ENCODE measurements at regions not wholly inside any gene's neighbourhood (a gene's known extent, or its start where the extent isn't known, plus 50 kb on each side); places are given as distances from the start of the nearest gene placed in this dataset.

- 91% methylated on average over 1 of the region's 1 CpG for whole genome bisulfite sequencing
- no peak for DNase-seq (ENCODE audit: low spot score)
- H3K4me1 ChIP-seq (replicated peaks), result no peaks in the 10 kb centered on the region
- intact Hi-C loops (cut with DNase I), result no loop called here
- H3K36me3 ChIP-seq, result no peaks in the 10 kb centered on the region
- H3K27me3 ChIP-seq (replicated peaks; ENCODE audit: insufficient read depth), result no peaks in the 10 kb centered on the region
- no peak overlapping the region for H3K4me3 ChIP-seq
- no peaks in the 10 kb centered on the region for H3K9me3 ChIP-seq
- TF ChIP-seq CTCF (IDR thresholded peaks at IDR 0.05) (no peak), POLR2AphosphoS5 (IDR thresholded peaks at IDR 0.05) (no peak), POLR2A (IDR thresholded peaks at IDR 0.05) (no peak)
- no peak overlapping the region for H3K27ac ChIP-seq
These were observed 1383.1 kb downstream of the C4orf33 start for GRCh38 chr4:130479020-130479419.

- Histone ChIP-seq H3K4me1 (replicated peaks) (no peaks in the 10 kb centered on the region), H3K36me3 (no peaks in the 10 kb centered on the region), H3K27ac (no peak overlapping the region), H3K4me3 (no peak overlapping the region), H3K9me3 (no peaks in the 10 kb centered on the region), H3K27me3 (replicated peaks; ENCODE audit: insufficient read depth) (no peaks in the 10 kb centered on the region)
- 88% methylated on average over 2 of the region's 2 CpGs for WGBS
- no peak for DNase-seq (ENCODE audit: low spot score)
- TF ChIP-seq CTCF (IDR thresholded peaks at IDR 0.05), result no peak
- TF ChIP-seq POLR2A (IDR thresholded peaks at IDR 0.05), result no peak
- TF ChIP-seq POLR2AphosphoS5 (IDR thresholded peaks at IDR 0.05), result no peak
- intact Hi-C loops (cut with DNase I), result no loop called here
These were observed 1383.7 kb downstream of the C4orf33 start for GRCh38 chr4:130479674-130480073.

- H3K9me3 ChIP-seq, result no peaks in the 10 kb centered on the region
- WGBS, result 92% methylated on average over 5 of the region's 5 CpGs
- intact Hi-C loops (cut with DNase I), result no loop called here
- TF ChIP-seq CTCF (IDR thresholded peaks at IDR 0.05) (no peak), POLR2AphosphoS5 (IDR thresholded peaks at IDR 0.05) (no peak), POLR2A (IDR thresholded peaks at IDR 0.05) (no peak)
- H3K4me1 ChIP-seq (replicated peaks), result no peaks in the 10 kb centered on the region
- DNase-seq (ENCODE audit: low spot score), result no peak
- no peaks in the 10 kb centered on the region for H3K36me3 ChIP-seq
- H3K4me3 ChIP-seq, result no peak overlapping the region
- H3K27ac ChIP-seq, result no peak overlapping the region
- no peaks in the 10 kb centered on the region for H3K27me3 ChIP-seq (replicated peaks; ENCODE audit: insufficient read depth)
These were observed 1388.9 kb downstream of the C4orf33 start for GRCh38 chr4:130484826-130485225.

- intact Hi-C loops (cut with DNase I), result no loop called here
- H3K36me3 ChIP-seq, result no peaks in the 10 kb centered on the region
- H3K4me1 ChIP-seq (replicated peaks), result no peaks in the 10 kb centered on the region
- no peak for DNase-seq (ENCODE audit: low spot score)
- H3K9me3 ChIP-seq, result no peaks in the 10 kb centered on the region
- WGBS, result 90% methylated on average over 3 of the region's 3 CpGs
- no peak for TF ChIP-seq CTCF (IDR thresholded peaks at IDR 0.05)
- TF ChIP-seq POLR2A (IDR thresholded peaks at IDR 0.05), result no peak
- no peak for TF ChIP-seq POLR2AphosphoS5 (IDR thresholded peaks at IDR 0.05)
- no peak overlapping the region for H3K27ac ChIP-seq
- H3K4me3 ChIP-seq, result no peak overlapping the region
- no peaks in the 10 kb centered on the region for H3K27me3 ChIP-seq (replicated peaks; ENCODE audit: insufficient read depth)
These were observed 1389.4 kb downstream of the C4orf33 start for GRCh38 chr4:130485371-130485770.

GRCh38 chr4:130486186-130486585 is 1390.2 kb downstream of the C4orf33 start:
- H3K36me3 ChIP-seq, result no peaks in the 10 kb centered on the region
- no peaks in the 10 kb centered on the region for H3K4me1 ChIP-seq (replicated peaks)
- DNase-seq (ENCODE audit: low spot score), result no peak
- no peaks in the 10 kb centered on the region for H3K27me3 ChIP-seq (replicated peaks; ENCODE audit: insufficient read depth)
- intact Hi-C loops (cut with DNase I), result no loop called here
- no peak overlapping the region for H3K27ac ChIP-seq
- no peaks in the 10 kb centered on the region for H3K9me3 ChIP-seq
- no peak overlapping the region for H3K4me3 ChIP-seq
- TF ChIP-seq POLR2A (IDR thresholded peaks at IDR 0.05) (no peak), CTCF (IDR thresholded peaks at IDR 0.05) (no peak), POLR2AphosphoS5 (IDR thresholded peaks at IDR 0.05) (no peak)
